ENCODE measurements at regions not wholly inside any gene's neighbourhood (a gene's known extent, or its start where the extent isn't known, plus 50 kb on each side); places are given as distances from the start of the nearest gene placed in this dataset.

- TF ChIP-seq RXRA (IDR thresholded peaks at IDR 0.05; ENCODE audit: borderline replicate concordance, low read depth) (no peak), CTCF (IDR thresholded peaks at IDR 0.05) (no peak), YY1 (IDR thresholded peaks at IDR 0.05; ENCODE audit: low read depth) (no peak), POLR2AphosphoS5 (IDR thresholded peaks at IDR 0.05; ENCODE audit: low read depth, low read length) (no peak), ZBTB33 (IDR thresholded peaks at IDR 0.05; ENCODE audit: borderline replicate concordance, low read depth) (no peak), MEF2A (IDR thresholded peaks at IDR 0.05; ENCODE audit: borderline replicate concordance, low read depth) (no peak), USF1 (IDR thresholded peaks at IDR 0.05; ENCODE audit: borderline replicate concordance, low read depth) (no peak), TAF1 (IDR thresholded peaks at IDR 0.05; ENCODE audit: borderline replicate concordance, low read depth, low read length) (no peak)
Measured at GRCh38 chr7:32257621-32258020, 187.4 kb upstream of the PDE1C start.

All from SK-N-SH (cell line).